ENCODE measurements at regions not wholly inside any gene's neighbourhood (a gene's known extent, or its start where the extent isn't known, plus 50 kb on each side); places are given as distances from the start of the nearest gene placed in this dataset.

DNA sequence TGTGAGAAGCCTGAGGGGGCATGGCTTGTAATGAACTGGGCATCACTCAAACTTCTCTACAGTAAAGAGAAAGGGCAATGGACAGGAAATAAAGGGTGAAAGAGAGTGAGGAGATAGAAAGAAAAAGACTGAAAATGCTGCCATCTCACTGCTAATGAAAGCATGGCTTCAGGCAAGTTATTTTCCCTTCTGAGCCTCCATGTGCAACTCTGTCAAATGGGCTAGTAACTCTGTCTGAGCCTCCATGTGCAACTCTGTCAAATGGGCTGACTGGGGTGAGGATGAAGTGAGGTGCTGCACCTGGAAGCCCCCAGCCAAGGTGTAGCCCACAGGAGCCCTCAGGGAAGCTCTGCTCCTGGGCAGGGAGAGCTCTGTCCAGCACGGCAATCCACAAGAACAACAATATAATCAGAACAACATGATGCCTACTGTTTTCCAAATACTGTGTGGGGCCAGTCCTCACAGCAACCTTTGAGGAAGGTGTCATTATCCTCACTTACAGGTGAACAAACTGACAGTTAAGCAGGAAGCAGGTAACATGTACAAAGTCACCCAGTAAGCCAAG lies 73.8 kb upstream of the XPA start:
- TF ChIP-seq, protein P1, sequence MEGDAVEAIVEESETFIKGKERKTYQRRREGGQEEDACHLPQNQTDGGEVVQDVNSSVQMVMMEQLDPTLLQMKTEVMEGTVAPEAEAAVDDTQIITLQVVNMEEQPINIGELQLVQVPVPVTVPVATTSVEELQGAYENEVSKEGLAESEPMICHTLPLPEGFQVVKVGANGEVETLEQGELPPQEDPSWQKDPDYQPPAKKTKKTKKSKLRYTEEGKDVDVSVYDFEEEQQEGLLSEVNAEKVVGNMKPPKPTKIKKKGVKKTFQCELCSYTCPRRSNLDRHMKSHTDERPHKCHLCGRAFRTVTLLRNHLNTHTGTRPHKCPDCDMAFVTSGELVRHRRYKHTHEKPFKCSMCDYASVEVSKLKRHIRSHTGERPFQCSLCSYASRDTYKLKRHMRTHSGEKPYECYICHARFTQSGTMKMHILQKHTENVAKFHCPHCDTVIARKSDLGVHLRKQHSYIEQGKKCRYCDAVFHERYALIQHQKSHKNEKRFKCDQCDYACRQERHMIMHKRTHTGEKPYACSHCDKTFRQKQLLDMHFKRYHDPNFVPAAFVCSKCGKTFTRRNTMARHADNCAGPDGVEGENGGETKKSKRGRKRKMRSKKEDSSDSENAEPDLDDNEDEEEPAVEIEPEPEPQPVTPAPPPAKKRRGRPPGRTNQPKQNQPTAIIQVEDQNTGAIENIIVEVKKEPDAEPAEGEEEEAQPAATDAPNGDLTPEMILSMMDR (IDR thresholded peaks at IDR 0.05; ENCODE audit: insufficient read depth, low read length): no peak
- TF ChIP-seq, protein P2, sequence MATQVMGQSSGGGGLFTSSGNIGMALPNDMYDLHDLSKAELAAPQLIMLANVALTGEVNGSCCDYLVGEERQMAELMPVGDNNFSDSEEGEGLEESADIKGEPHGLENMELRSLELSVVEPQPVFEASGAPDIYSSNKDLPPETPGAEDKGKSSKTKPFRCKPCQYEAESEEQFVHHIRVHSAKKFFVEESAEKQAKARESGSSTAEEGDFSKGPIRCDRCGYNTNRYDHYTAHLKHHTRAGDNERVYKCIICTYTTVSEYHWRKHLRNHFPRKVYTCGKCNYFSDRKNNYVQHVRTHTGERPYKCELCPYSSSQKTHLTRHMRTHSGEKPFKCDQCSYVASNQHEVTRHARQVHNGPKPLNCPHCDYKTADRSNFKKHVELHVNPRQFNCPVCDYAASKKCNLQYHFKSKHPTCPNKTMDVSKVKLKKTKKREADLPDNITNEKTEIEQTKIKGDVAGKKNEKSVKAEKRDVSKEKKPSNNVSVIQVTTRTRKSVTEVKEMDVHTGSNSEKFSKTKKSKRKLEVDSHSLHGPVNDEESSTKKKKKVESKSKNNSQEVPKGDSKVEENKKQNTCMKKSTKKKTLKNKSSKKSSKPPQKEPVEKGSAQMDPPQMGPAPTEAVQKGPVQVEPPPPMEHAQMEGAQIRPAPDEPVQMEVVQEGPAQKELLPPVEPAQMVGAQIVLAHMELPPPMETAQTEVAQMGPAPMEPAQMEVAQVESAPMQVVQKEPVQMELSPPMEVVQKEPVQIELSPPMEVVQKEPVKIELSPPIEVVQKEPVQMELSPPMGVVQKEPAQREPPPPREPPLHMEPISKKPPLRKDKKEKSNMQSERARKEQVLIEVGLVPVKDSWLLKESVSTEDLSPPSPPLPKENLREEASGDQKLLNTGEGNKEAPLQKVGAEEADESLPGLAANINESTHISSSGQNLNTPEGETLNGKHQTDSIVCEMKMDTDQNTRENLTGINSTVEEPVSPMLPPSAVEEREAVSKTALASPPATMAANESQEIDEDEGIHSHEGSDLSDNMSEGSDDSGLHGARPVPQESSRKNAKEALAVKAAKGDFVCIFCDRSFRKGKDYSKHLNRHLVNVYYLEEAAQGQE (IDR thresholded peaks at IDR 0.05; ENCODE audit: insufficient replicate concordance, low read depth): peak; percentile 72
- TF ChIP-seq SPI1 (IDR thresholded peaks at IDR 0.05; ENCODE audit: borderline replicate concordance, low read depth) (no peak), GABPA (IDR thresholded peaks at IDR 0.05; ENCODE audit: low read depth) (no peak), POLR2AphosphoS5 (IDR thresholded peaks at IDR 0.05; ENCODE audit: low read depth) (no peak)

Measured in HL-60 (cell line).